ENCODE measurements at regions not wholly inside any gene's neighbourhood (a gene's known extent, or its start where the extent isn't known, plus 50 kb on each side); places are given as distances from the start of the nearest gene placed in this dataset.

DNA sequence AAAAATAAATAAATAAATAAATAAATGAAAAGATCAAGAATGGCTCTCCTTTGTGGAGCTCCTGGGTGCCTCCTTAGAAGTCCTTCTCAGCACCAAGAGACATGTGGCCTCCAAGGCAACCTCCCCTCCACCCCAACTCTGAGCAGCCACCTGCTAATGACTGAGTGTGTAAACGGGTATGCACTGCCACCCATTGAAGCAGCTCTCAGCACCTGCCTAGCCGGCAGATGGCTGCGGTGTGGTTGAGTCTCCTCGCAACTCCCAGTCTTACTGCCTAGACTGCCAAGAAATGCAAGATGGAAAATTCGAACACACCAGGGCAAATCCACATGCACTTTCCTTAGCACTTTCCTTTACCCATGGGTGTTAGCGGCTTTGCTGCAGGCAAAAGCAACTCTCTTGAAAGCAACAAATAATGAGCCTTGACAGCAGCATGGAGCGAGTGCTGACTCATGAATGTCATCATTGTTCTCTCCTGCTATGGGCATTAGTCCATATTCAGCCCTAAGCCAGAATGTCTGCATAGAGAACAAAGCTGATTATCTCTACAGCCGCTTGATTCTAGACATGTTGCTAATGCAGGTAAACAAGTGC lies 913.9 kb upstream of the AUTS2 start:
- no peak for DNase-seq (ENCODE audit: extremely low spot score, unreplicated experiment)
- H3K4me1 Mint-ChIP-seq (ENCODE audit: unreplicated experiment): peaks cover 35% of the 10 kb centered on the region
- H3K27ac Mint-ChIP-seq: no peak overlapping the region
- no peak for TF ChIP-seq CTCF (conservative IDR thresholded peaks at IDR 0.05)
- H3K9me3 Mint-ChIP-seq: peaks cover 6% of the 10 kb centered on the region
- H3K4me3 Mint-ChIP-seq: no peak overlapping the region
- H3K27me3 Mint-ChIP-seq: peaks cover 4% of the 10 kb centered on the region
- H3K36me3 Mint-ChIP-seq: peaks cover 4% of the 10 kb centered on the region

- Mint-ChIP-seq H3K9me3 (peaks cover 6% of the 10 kb centered on the region), H3K27ac (no peak overlapping the region)
These were observed 913.3 kb upstream of the AUTS2 start for GRCh38 chr7:68684996-68685395.

GRCh38 chr7:68688416-68689086 lies 909.7 kb upstream of the AUTS2 start:
- Mint-ChIP-seq H3K4me1 (ENCODE audit: unreplicated experiment) (peaks cover 40% of the 10 kb centered on the region), H3K36me3 (peaks cover 4% of the 10 kb centered on the region), H3K9me3 (peaks cover 10% of the 10 kb centered on the region), H3K27me3 (peaks cover 8% of the 10 kb centered on the region), H3K27ac (peak overlapping the region; percentile 16), H3K4me3 (no peak overlapping the region)
- DNase-seq (ENCODE audit: extremely low spot score, unreplicated experiment): no peak
- TF ChIP-seq CTCF (conservative IDR thresholded peaks at IDR 0.05): no peak

More at GRCh38 chr7:68684996-68685395, 913.3 kb upstream of the AUTS2 start:
- Mint-ChIP-seq H3K27me3 (peaks cover 4% of the 10 kb centered on the region), H3K4me1 (ENCODE audit: unreplicated experiment) (peaks cover 34% of the 10 kb centered on the region), H3K4me3 (no peak overlapping the region), H3K36me3 (peaks cover 4% of the 10 kb centered on the region)
- no peak for TF ChIP-seq CTCF (conservative IDR thresholded peaks at IDR 0.05)
- no peak for DNase-seq (ENCODE audit: extremely low spot score, unreplicated experiment)

DNA sequence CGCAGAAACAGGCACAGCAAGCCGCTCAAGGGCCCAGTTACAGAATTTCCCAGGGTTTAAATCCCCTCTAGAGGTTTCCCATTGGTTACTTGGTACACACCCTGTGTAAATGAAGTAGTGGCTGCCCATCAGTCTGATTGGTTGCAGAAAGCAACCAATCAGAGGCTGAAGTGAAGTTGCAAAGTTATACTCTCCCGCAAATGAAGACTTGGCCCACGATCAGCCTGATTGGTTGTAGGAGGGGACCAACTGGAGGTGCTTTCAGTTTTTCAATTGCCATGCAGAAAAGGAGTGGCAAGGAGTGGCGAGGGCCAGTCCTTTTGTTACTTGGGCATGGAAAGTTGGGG lies 909.2 kb upstream of the AUTS2 start:
- peaks cover 40% of the 10 kb centered on the region for H3K4me1 Mint-ChIP-seq (ENCODE audit: unreplicated experiment)
- peaks cover 10% of the 10 kb centered on the region for H3K9me3 Mint-ChIP-seq
- DNase-seq (ENCODE audit: extremely low spot score, unreplicated experiment): no peak
- no peak overlapping the region for H3K4me3 Mint-ChIP-seq
- H3K36me3 Mint-ChIP-seq: peaks cover 4% of the 10 kb centered on the region
- peak overlapping the region; percentile 16 for H3K27ac Mint-ChIP-seq
- no peak for TF ChIP-seq CTCF (conservative IDR thresholded peaks at IDR 0.05)
- peaks cover 8% of the 10 kb centered on the region for H3K27me3 Mint-ChIP-seq

GRCh38 chr7:68691261-68692216 lies 906.7 kb upstream of the AUTS2 start:
- TF ChIP-seq CTCF (conservative IDR thresholded peaks at IDR 0.05): no peak
- H3K9me3 Mint-ChIP-seq: peaks cover 10% of the 10 kb centered on the region
- no peak overlapping the region for H3K4me3 Mint-ChIP-seq
- no peak for DNase-seq (ENCODE audit: extremely low spot score, unreplicated experiment)
- H3K27ac Mint-ChIP-seq: no peak overlapping the region
- H3K27me3 Mint-ChIP-seq: peaks cover 12% of the 10 kb centered on the region
- peaks cover 4% of the 10 kb centered on the region for H3K36me3 Mint-ChIP-seq
- H3K4me1 Mint-ChIP-seq (ENCODE audit: unreplicated experiment): peaks cover 35% of the 10 kb centered on the region

Measured in type B pancreatic cell (in vitro differentiated cells).